ENCODE measurements at regions not wholly inside any gene's neighbourhood (a gene's known extent, or its start where the extent isn't known, plus 50 kb on each side); places are given as distances from the start of the nearest gene placed in this dataset.

GRCh38 chr4:149928507-149928906 is 112.9 kb upstream of the IQCM start:
- ATAC-seq (no peak), DNase-seq (ENCODE audit: low spot score) (no peak), FAIRE-seq (no peak)
- TF ChIP-seq ONECUT2 (CRISPR knock-in tag; IDR thresholded peaks at IDR 0.05) (no peak), ZNF644 (CRISPR knock-in tag; IDR thresholded peaks at IDR 0.05; ENCODE audit: low read depth) (no peak), MEF2D (CRISPR knock-in tag; IDR thresholded peaks at IDR 0.05) (no peak), NR1H2 (CRISPR knock-in tag; IDR thresholded peaks at IDR 0.05; ENCODE audit: borderline replicate concordance, low read depth) (no peak), ZNF580 (CRISPR knock-in tag; IDR thresholded peaks at IDR 0.05; ENCODE audit: borderline replicate concordance, low read depth) (no peak), STAT5B (CRISPR knock-in tag; IDR thresholded peaks at IDR 0.05) (no peak), NFKBIZ (CRISPR knock-in tag; IDR thresholded peaks at IDR 0.05) (no peak), PITX1 (CRISPR knock-in tag; IDR thresholded peaks at IDR 0.05) (no peak), MTA1 (CRISPR knock-in tag; IDR thresholded peaks at IDR 0.05; ENCODE audit: borderline replicate concordance) (no peak), ZNF367 (CRISPR knock-in tag; IDR thresholded peaks at IDR 0.05; ENCODE audit: borderline replicate concordance) (no peak)
- no peaks in the 10 kb centered on the region for H3K9me3 ChIP-seq (ENCODE audit: low read length)
- POLR2A ChIA-PET, result no interaction called here
- H3K79me2 ChIP-seq (ENCODE audit: insufficient read depth, low read length), result no peaks in the 10 kb centered on the region
- intact Hi-C loops (cut with micrococcal nuclease; ENCODE audit: unreplicated experiment), result no loop called here
- H3K9ac ChIP-seq (ENCODE audit: insufficient read depth, low read depth, low read length), result no peak overlapping the region
- no peak overlapping the region for H3K4me2 ChIP-seq (ENCODE audit: low read depth, low read length)
- no peaks in the 10 kb centered on the region for H3K27me3 ChIP-seq (ENCODE audit: control insufficient read depth in 1 of 2, insufficient read depth in 2 of 2, low read length in 2 of 2)
- H3K4me3 ChIP-seq (replicated peaks in 1 of 3; ENCODE audit: insufficient read depth in 1 of 3, low read depth in 2 of 3, low read length in 3 of 3), result no peak overlapping the region
- no peaks in the 10 kb centered on the region for H4K20me1 ChIP-seq (ENCODE audit: insufficient read depth, low read length)
- WGBS (ENCODE audit: low lambda C conversion rate), result 0% methylated on average over 1 of the region's 1 CpG
- CTCF ChIA-PET (ENCODE audit: low intra/inter-chr PET ratio, low total read pairs), result no interaction called here
- no TSS peak for BruUV-seq (replicated peaks)
- H3K4me1 ChIP-seq (ENCODE audit: insufficient read depth, low read length), result no peaks in the 10 kb centered on the region
- no peak overlapping the region for H3K27ac ChIP-seq (ENCODE audit: extremely low read length, insufficient read depth, low read length)
- H3K36me3 ChIP-seq (replicated peaks in 1 of 2; ENCODE audit: control insufficient read depth in 1 of 2, insufficient read depth in 2 of 2, low read length in 2 of 2), result no peaks in the 10 kb centered on the region
- in situ Hi-C loops (cut with HindIII; ENCODE audit: extremely low pct_ligation_motif_present, low pct_unique_long_range_greater_than_20kb), result no loop called here
- no peak overlapping the region for H2AFZ ChIP-seq (ENCODE audit: low read length)

GRCh38 chr4:149931431-149931830 is 115.8 kb upstream of the IQCM start:
- Histone ChIP-seq H2AFZ (ENCODE audit: low read length) (no peak overlapping the region), H3K9ac (ENCODE audit: insufficient read depth, low read depth, low read length) (no peak overlapping the region), H3K4me2 (ENCODE audit: low read depth, low read length) (no peak overlapping the region), H3K4me3 (replicated peaks in 1 of 3; ENCODE audit: insufficient read depth in 1 of 3, low read depth in 2 of 3, low read length in 3 of 3) (no peak overlapping the region), H3K27ac (ENCODE audit: extremely low read length, insufficient read depth, low read length) (no peak overlapping the region), H4K20me1 (ENCODE audit: insufficient read depth, low read length) (no peaks in the 10 kb centered on the region), H3K36me3 (replicated peaks in 1 of 2; ENCODE audit: control insufficient read depth in 1 of 2, insufficient read depth in 2 of 2, low read length in 2 of 2) (no peaks in the 10 kb centered on the region), H3K27me3 (ENCODE audit: control insufficient read depth in 1 of 2, insufficient read depth in 2 of 2, low read length in 2 of 2) (no peaks in the 10 kb centered on the region), H3K79me2 (ENCODE audit: insufficient read depth, low read length) (no peaks in the 10 kb centered on the region), H3K4me1 (ENCODE audit: insufficient read depth, low read length) (no peaks in the 10 kb centered on the region), H3K9me3 (ENCODE audit: low read length) (no peaks in the 10 kb centered on the region)
- CTCF ChIA-PET (ENCODE audit: low intra/inter-chr PET ratio, low total read pairs), result no interaction called here
- FAIRE-seq (no peak), ATAC-seq (no peak), DNase-seq (ENCODE audit: low spot score) (no peak)
- whole genome bisulfite sequencing (ENCODE audit: low lambda C conversion rate), result 5% methylated on average over 2 of the region's 2 CpGs
- POLR2A ChIA-PET, result no interaction called here
- intact Hi-C loops (cut with micrococcal nuclease; ENCODE audit: unreplicated experiment) (no loop called here), in situ Hi-C loops (cut with HindIII; ENCODE audit: extremely low pct_ligation_motif_present, low pct_unique_long_range_greater_than_20kb) (no loop called here)
- BruUV-seq (replicated peaks), result no TSS peak
- TF ChIP-seq ZFY (CRISPR knock-in tag; IDR thresholded peaks at IDR 0.05) (no peak), HNRNPK (IDR thresholded peaks at IDR 0.05; ENCODE audit: low read depth, low read length, poor library complexity, severe bottlenecking) (no peak), POLR2AphosphoS2 (IDR thresholded peaks at IDR 0.05; ENCODE audit: low read depth, low read length) (no peak), ZNF713 (CRISPR knock-in tag; IDR thresholded peaks at IDR 0.05) (no peak), YY1 (IDR thresholded peaks at IDR 0.05; ENCODE audit: insufficient read depth, insufficient replicate concordance, low read depth, low read length) (no peak), SNRNP70 (IDR thresholded peaks at IDR 0.05; ENCODE audit: low read depth, low read length) (no peak), ZBTB3 (CRISPR knock-in tag; IDR thresholded peaks at IDR 0.05; ENCODE audit: borderline replicate concordance, low read depth) (no peak), WIZ (CRISPR knock-in tag; IDR thresholded peaks at IDR 0.05) (no peak), SIX4 (CRISPR knock-in tag; IDR thresholded peaks at IDR 0.05) (no peak), ZBTB26 (CRISPR knock-in tag; IDR thresholded peaks at IDR 0.05; ENCODE audit: borderline replicate concordance) (no peak)
